Stimulated activated naive CD4-positive, alpha-beta T cell (primary cell): ENCODE measurements at regions not wholly inside any gene's neighbourhood (a gene's known extent, or its start where the extent isn't known, plus 50 kb on each side); places are given as distances from the start of the nearest gene placed in this dataset.
"Not testable (repeated sequence)": the region's sequence is repeated elsewhere in the genome, so short reads cannot be mapped to it uniquely, and the experiment has no call there.

Experiments
- DNase-seq, 6 experiments: peaks; one replicate each; lab custom pipeline; 2025; lab: John Stamatoyannopoulos, UW

DNA sequence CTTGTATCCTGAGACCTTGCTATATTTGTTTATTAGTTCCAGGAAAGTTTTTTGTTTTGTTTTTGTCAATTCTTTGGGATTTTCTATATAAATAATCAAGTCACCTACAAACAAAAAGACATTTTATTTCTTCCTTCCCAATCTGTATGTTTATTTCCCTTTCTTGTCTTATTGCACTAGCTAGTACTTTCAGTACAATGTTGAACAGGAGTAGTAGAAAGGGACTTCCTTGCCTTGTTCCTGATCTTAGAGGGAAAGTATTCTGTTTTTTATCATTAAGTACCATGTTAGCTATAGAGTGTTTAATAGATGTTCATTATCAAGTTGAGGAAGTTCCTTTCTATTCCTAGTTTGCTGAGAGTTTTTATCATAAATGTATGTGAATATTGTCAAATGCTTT lies 119.5 kb upstream of the TLE4 start:
- no peak for DNase-seq

DNA sequence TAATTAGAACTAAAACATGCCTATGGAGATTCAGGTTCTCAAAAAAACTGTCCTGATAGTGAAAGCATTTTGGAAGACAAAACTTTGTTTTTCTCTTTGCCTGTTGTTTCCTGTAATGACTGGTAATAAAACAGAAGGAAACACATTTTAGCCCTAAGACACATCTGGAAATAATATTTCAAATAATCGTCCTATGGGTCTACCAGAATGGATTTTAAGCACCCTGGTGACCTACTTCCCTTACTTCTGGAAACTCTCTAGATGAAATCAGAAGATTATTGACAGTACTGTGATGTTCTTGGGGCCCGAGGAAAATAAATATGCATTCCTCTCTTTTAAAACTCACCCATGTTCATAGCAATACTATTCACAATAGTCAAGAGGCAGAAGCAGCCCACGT lies 110.1 kb upstream of the TLE4 start:
- no peak for DNase-seq

DNA sequence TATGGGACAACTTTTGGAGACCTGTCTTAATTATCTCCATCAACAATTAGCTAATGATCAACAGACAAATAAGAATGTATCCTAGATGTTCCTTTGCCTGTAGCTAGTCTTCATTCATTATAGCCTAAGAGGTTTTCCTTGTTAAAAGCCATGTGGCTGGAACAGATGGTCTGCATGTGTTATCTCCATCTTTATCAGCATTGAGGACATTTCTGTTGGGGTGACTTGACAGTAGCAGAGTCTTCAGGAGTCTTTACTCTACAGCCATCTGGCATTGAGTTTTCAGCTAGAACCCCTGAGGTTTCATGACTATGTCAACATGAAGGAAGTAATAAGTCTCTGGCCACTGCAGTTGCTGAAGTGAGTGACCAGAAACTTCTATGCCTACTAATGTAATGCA lies 106.6 kb upstream of the TLE4 start:
- DNase-seq, result no peak

DNA sequence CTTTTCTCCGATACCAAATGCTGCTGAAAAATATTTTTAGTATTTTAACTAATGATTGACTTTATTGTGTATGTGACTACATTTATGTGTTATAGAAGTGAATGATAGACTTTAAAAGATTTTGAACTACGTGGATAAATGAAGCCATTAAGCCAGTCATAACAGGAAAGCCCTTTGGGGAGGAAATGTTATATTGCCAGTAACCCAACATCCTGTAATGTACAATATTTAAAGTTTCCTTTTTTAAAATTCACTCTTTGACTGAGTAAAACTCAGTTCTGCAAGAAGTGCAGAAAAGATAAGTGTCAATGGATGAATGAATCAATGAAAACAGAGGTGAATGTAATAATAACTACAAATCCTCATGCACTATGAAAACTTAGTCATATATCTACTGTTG lies 102.6 kb upstream of the TLE4 start:
- peak in 2 of 6 experiments; percentile 1 to 6 for DNase-seq

DNA sequence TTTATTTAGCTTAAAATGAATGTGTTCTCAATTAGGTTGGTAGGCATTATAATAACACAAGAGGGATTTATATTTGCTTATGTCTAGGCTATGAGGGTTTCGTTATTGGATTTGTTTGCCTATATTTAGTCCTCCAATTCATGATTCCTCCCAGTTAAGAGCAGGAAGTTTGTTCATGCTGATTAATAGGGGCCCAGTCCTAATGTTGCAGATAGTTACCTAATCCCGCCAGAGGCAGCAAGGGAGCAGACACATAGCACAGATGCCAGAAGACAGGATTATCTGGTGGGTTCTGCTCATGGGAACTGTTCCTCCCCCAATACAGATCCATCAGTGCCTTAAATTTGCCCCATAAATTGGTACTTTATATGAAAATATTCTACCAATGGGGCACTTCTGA lies 100.8 kb upstream of the TLE4 start:
- DNase-seq, result no peak

DNA sequence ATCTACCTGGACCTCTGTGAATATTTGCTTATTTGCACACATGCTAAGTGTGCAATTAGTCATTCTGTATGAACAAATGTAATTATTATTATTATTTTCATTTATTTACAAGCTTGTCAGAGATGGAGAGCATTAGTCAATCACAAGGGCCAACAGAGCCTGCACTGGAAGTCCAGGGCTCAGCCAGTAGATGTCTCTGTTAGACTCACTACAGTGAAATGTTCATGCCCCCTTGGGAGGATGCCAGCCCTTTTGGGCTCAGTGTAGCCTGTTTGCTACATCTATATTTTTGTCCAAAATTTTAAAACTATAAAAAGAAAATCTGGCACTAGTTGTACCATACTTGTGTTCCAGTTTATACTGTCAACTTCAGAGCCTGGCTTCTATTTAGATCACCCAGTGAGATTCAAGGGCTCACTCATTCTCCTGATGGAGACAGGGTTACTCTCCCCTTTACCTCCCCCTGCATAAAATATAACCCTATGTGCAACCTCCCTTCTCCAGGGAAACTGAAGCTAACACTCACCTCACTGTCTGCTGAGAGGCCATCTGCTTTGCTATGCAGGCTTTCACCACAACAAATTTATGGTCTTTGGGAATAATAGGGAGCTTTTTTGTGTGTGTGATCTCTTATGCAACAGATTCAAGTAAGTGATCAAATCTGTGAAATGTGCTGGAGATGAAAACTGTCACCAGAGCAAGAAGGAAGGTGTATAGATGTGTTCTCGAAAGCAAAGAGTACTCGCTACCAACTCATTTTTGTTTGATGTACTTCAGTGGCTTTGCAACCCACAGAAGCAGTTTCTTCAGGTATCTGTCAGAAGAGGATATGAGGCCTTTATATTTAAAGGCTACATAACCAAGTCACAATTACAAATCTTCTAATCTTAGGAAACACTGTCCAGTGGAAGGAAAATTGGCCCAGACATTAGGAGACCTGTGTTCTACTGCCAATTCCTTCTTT lies 99.9 kb upstream of the TLE4 start:
- peak in 4 of 6 experiments; percentile 3 to 17 (median 12) for DNase-seq

DNA sequence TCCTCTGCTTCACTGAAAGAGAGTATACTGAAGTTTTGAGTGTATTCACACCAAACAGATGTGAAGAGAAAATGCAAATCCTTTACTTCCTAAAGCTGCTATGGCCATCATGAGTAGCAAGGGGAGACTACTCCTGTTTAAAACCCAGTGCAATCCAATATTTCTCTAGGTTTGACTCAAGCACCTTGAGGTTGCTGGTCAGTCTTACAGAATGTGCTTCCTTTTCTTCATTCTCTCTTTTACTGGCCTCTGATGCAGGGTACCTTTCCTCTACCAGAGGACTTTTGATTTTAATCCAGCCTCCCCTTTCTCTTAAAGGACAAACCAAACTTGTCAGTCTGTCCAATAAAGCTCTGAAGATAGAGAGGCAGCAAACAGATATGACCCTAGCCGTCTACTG lies 98.1 kb upstream of the TLE4 start:
- no peak for DNase-seq

DNA sequence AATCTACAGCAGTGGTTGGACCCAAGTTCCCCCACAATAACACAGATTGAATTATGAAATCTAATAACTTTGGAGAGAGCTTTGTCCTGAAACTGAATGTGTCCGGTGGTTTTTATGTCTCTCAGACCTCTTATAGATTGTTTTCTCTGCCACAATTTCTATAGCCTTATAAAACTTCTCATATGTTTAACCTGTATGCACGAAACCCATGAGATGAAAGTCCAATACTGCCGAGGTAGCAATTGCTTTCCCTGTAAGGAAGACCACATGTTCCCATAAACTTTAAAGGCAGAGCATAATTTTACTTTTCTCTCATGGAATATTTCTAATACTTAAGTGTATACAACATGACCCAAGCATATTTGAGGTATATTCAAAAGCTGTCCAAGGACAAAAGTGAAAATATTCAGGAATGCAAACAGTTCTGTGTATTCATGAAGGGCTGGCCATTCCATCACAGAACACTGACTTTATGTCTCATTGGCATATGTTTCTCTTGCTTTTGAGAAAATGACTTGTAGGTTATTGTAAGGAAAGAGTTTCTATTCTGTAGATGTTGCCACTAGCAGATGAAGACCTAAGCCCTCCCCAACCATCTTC lies 94.4 kb upstream of the TLE4 start:
- no peak for DNase-seq

DNA sequence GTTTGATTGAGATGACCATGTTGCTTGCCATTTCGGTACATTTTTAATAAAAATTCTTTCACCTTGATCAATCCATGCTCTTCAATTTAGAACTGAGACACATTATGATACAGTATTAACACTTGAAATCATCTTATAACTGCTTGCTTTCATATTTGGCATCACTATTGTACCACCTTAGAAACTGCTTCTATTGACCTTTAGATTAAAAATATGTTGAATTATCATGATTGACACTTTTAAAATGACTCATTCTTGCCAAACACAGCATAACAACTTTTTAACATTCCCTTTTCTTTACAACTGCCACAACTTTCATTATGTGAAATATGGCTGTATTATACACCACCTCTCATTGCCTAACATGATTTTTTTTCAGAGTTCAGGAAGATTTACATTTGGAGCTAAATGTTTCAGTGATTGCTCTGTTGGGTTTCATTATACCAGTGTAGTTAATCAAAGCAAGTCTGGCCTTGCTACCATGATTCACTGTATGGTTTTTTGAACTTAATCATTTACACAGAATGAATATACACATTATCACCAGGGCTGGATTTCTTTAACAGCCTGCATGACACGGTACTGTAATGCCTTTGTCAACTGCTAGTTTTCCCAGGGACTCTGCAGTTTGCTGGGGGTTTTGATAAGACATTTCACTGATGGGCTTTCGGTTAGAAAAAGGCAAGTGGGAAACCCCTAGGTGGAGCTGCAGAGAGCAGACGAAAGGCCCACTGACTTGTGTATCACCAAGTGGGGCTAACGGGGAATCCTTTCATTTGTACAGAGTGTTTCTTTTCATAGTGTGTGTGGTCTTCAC lies 93.6 kb upstream of the TLE4 start:
- DNase-seq, result peak in 3 of 6 experiments; percentile 3 to 23 (median 13)

DNA sequence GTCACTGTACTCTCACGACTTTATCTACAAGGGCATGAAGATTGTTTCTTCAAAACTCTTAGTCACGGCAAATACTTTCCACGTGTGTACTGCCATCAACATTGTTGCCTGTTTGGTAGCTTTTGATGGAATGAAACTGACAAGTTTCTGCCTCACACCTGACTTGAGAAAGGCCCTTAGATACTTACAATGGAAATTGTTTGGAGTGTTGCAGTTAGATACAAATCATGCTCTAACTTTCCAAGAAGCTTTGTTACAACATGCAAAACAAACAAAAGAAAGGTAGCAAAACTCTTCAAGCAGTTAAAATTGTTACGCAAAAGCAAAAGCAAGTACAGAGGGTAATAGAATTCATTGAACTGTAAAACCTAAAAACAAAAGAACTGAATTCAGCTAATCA lies 91.1 kb upstream of the TLE4 start:
- DNase-seq, result no peak

DNA sequence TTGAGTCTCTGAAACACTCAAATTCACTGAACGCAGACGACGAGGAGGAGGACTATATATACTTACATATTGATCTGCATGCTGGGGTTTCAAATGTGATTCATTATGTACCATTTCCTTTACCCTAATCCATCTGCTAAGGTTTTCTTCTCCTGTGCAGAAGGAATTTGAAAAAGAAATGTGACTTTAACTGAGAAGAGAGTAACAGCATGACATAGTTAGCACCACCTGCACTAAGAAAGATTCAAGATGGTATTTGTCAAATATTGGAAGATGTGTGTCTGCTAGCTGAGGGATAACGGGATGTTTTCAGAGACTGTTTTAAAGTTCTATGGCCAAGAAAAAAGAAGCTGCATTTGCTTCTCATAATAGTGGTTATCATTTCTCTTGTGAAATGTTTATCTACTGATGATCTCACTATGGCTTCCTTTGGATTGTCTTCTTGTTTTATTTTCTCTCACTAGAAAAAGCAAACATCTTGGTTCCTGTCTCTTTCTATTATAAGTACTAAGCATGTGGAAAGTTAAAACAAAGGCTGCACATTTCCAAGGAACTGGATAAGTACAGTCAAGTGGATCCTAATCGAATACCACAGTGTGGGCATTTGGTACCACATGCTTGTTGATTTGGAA lies 89.8 kb upstream of the TLE4 start:
- DNase-seq, result no peak

DNA sequence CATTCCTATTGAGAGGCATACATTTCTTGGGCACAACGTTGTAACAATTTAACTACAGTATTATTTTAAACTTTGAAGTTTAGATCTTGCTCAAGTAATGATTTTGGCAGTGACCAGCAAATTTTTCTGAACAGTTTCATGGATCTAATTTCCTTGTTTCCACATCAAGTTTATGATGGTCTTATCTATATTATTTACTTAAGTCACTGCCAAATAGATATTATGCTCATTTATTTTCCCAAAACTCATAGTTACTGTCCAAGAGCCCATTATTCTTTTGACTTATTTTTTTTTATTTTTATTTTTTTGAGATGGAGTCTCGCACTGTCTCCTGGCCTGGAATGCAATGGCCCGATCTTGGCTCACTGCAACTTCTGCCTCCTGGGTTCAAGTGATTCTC lies 86.5 kb upstream of the TLE4 start:
- no peak for DNase-seq

DNA sequence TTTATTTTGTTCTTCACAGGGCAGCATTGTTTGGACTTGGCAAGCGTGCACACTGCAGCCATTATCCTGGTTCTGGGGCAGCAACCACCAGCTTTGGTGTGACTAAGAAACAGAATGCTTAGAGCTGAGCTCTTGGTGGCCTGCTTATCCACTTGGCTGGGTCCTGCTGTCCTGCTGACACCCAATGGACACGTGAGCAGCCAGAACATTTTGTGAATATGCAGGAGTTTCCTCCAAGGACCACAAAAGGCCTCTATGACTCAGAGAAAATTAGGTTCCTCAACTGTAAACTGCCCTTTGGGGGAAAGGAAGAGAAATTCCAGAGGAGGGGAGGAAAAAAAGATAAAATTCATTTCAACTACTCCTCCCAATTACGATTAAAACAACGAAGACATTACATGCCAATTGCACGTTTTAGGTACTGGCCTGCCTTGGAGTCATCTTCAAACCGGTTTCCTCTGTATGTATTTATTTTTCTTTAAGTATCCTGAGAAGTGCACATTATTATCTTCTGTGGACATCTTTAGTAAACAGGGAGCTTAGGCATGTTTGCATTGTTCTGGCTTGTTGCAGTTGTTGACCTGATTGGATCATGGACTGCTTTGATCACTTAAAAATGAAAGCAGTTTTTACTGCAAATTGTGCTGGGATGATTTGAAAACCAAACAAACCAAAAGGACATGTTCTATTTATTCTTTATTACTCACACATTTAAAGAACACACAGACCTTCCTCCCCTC lies 82.3 kb upstream of the TLE4 start:
- DNase-seq, result no peak

DNA sequence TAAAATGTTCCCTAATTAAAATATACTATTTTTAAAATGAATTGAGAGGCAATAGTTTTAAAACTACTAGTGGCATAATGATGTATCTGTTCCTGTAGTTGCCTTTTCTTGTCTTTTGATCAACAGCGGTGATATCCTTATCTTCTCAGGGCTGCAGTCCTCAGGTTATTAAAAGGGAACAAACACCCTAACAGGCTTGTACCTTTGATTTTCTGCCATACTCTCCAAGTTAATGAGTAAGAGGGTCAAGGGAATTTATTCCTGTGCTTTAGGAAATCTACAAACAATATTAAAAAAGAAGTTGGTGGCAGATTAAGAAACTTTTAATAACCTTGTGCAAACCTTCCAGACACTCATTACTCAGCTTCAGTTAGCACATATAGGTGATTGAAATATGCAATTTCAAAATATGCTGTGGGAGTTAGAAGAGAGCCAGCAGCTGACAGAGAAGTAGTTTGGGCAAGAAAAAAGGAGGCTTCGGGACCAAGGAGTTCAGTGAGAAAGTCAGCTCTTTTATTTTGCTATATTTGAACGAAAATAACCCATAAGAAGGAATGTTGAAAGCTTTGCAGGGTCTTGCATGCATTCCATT lies 81.0 kb upstream of the TLE4 start:
- no peak for DNase-seq

DNA sequence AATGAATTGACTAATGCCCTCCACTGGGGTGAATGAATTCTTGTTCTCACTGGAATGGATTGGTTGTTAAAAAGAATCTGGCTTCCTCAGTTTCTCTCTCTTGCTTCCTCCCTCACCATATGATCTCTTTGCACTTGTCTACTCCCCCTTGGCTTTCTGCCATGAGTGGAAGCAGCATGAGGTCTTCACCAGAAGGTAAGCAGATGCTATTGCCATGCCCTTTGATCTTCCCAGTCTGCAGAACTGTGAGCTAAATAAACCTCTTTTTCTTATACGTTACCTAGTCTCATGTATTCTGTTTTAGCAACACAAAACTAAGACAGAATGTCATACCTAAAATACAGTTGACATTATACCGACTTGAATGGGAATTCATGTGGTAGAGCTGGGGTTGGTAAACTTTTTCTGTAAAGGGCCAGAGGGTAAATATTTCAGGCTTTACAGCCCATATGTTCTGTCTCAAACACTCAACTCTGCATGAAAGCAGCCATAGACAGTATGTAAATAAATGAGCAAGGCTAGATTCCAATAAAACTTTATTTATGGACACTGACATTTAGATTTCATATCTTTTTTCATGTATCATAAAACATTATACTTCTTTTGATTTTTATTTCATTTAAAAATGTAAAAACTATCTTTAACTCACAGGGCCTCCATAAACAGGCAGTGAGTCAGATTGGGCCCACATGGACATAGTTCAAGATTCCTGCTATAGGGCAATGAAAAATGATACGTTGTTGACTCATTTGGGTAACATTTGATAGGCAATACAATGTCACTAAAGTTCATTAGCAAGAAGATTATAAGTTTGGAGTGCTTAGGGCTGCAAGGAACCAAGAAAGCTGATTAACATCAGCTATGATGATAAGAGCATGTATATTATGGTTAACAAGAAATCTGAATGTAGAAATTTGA lies 79.4 kb upstream of the TLE4 start:
- DNase-seq, result no peak

DNA sequence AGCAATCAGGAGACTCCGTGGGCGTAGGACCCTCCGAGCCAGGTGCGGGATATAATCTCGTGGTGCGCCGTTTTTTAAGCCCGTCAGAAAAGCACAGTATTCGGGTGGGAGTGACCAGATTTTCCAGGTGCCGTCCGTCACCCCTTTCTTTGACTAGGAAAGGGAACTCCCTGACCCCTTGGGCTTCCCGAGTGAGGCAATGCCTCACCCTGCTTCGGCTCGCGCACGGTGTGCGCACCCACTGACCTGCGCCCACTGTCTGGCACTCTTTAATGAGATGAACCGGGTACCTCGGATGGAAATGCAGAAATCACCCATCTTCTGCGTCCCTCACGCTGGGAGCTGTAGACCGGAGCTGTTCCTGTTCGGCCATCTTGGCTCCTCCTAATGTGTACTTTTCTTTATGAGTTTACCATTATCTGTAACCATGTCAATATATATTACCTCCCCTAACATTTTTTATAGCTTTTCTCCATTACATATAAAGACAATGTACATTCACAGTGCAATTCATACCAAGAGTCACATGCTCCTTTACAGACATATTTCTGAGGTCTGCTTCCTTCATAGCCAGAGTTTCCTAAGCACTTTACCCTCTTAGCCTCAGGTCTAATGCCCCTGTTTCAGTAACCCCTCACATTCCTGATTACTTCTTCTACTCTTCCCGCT lies 71.4 kb upstream of the TLE4 start:
- not testable (repeated sequence) for DNase-seq

DNA sequence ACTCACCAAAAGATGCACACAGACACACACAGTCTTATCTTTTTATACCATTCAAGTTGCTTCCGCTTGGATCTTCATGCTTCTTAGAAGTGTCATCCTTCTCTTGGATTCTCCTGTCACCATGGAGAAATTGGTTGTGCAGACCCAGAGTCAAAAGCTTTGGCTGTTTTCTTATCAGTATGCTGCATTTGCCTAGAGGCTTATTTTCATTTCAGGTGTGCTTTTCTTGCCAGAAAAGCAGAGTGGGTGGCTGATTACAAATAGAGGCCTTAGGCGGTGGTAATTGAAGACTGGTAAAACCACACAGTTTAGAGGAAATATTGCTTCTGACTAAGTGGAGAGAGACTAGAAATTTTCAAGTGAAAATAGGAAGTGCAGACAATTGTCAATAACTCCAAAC lies 70.2 kb upstream of the TLE4 start:
- DNase-seq, result no peak

DNA sequence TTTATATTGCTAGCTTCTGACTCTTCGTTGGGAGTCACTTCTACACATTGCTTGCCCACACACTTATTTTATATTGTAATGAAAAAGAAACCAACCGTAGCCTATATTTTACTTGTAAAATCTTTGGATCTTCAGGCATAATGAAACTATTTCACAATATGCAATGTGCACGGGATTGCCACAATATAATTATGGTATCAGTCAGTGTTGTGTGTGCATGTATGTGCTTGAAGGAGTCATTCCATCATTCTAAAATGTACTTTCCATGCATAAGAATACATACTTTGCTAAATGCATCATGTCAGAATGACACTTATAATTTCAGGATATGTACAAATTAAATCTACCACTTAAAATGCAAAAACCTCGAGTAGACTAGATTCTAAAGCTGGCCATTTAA lies 64.0 kb upstream of the TLE4 start:
- DNase-seq, result no peak

DNA sequence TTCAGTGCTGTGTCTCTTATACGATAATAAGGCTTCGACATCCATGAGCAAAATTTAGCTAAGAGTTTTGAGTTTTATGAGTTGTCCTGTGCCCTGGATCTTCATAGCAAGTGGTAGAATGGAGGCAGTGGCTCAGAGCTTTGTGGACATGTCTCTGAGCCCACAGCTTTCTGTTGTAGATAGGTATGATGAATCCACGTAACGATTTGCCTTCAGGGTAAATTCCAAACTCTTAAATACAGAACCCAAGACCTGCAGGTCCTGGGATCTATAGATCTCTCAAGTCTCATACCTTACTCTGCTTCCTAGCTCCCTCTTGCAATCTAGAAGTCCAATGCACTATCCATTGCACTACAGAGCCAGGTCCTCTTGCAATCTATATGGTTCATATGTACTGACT lies 59.5 kb upstream of the TLE4 start:
- no peak for DNase-seq
